CD14-positive monocyte (primary cell): ENCODE measurements at regions not wholly inside any gene's neighbourhood (a gene's known extent, or its start where the extent isn't known, plus 50 kb on each side); places are given as distances from the start of the nearest gene placed in this dataset.
A peak's percentile ranks its signal among the peaks of the same experiment; 100 is the strongest.

Experiments
- DNase-seq, 3 donors: peaks; one replicate each; pipeline ENCODE4 v3.0.0-alpha.2; 2011 to 2022
- H2AFZ ChIP-seq: 2 replicates; pipeline ENCODE4 v1.6.0; 2012; ENCODE audit warnings: mild to moderate bottlenecking, low read depth, low read length, inconsistent platforms; ENCODE audit not compliant: insufficient read depth, poor library complexity, severe bottlenecking
- H3K27ac ChIP-seq, 2 donors: 1 replicate in 1 of 2; 2 replicates in 1 of 2; pipeline ENCODE4 v1.5.1; 2012 to 2013; ENCODE audit warnings: low read length in 2 of 2, control low read depth in 1 of 2, inconsistent platforms in 1 of 2, low read depth in 1 of 2, mild to moderate bottlenecking in 1 of 2
- H3K27me3 ChIP-seq, 2 donors: one replicate each; pipeline versions ENCODE4 v1.6.0 to v1.6.1; 2011 to 2013; ENCODE audit warnings: low read length in 2 of 2; ENCODE audit not compliant: control insufficient read depth in 2 of 2, insufficient read depth in 2 of 2
- H3K36me3 ChIP-seq, 2 donors: replicated peaks in 1 of 2; 1 replicate in 1 of 2; 2 replicates in 1 of 2; pipeline versions ENCODE4 v1.5.1 to v1.6.1; 2012 to 2013; ENCODE audit warnings: low read length in 2 of 2, control low read depth in 1 of 2, inconsistent platforms in 1 of 2, mild to moderate bottlenecking in 1 of 2; ENCODE audit not compliant: insufficient read depth in 2 of 2, control insufficient read depth in 1 of 2
- H3K4me1 ChIP-seq, 2 donors: 1 replicate in 1 of 2; 2 replicates in 1 of 2; pipeline versions ENCODE4 v1.5.1 to v1.6.1; 2012 to 2013; ENCODE audit warnings: low read length in 2 of 2, control low read depth in 1 of 2, inconsistent platforms in 1 of 2, mild to moderate bottlenecking in 1 of 2, moderate library complexity in 1 of 2; ENCODE audit not compliant: insufficient read depth in 2 of 2, control insufficient read depth in 1 of 2
- H3K4me2 ChIP-seq: replicated peaks from 2 replicates; pipeline ENCODE3; 2012; ENCODE audit warnings: low read length, moderate library complexity, mild to moderate bottlenecking; ENCODE audit not compliant: poor library complexity, severe bottlenecking; ENCODE audit errors: extremely low read depth
- H3K4me3 ChIP-seq, 3 experiments: fragments of 200-600 bp in 1 of 3; sonication (generic) in 1 of 3; replicated peaks in 1 of 3; 1 replicate in 2 of 3; 2 replicates in 1 of 3; pipeline ENCODE4 v1.5.1; 2011 to 2013; ENCODE audit warnings: low read length in 3 of 3, mild to moderate bottlenecking in 3 of 3, control low read depth in 2 of 3, low read depth in 2 of 3, inconsistent platforms in 1 of 3, moderate library complexity in 1 of 3
- H3K79me2 ChIP-seq: 2 replicates; pipeline ENCODE4 v1.6.0; 2012; ENCODE audit warnings: mild to moderate bottlenecking, control low read depth, inconsistent platforms, low read length, moderate library complexity; ENCODE audit not compliant: insufficient read depth
- H3K9ac ChIP-seq: 2 replicates; pipeline ENCODE4 v1.6.0; 2017; ENCODE audit warnings: low read length, mild to moderate bottlenecking; ENCODE audit not compliant: insufficient read depth, poor library complexity, severe bottlenecking
- H3K9me3 ChIP-seq, 2 donors: replicated peaks in 1 of 2; 1 replicate in 1 of 2; 2 replicates in 1 of 2; pipeline versions ENCODE4 v1.5.1 to v1.6.1; 2012 to 2013; ENCODE audit warnings: low read length in 2 of 2, control low read depth in 1 of 2; ENCODE audit not compliant: control insufficient read depth in 1 of 2, insufficient read depth in 1 of 2
- H4K20me1 ChIP-seq: 2 replicates; pipeline ENCODE4 v1.6.0; 2012; ENCODE audit warnings: mild to moderate bottlenecking, low read length, control low read depth, moderate library complexity; ENCODE audit not compliant: insufficient read depth
- H3K27ac Mint-ChIP-seq, 7 donors: one replicate each; pipeline ENCODE4 v1.8.0; 2020; ENCODE audit warnings: mild to moderate bottlenecking in 7 of 7, mixed read lengths in 7 of 7, moderate library complexity in 6 of 7, inconsistent platforms in 2 of 7
- H3K27me3 Mint-ChIP-seq, 3 donors: one replicate each; pipeline ENCODE4 v1.8.0; 2021 to 2022; ENCODE audit warnings: low read depth in 3 of 3, mild to moderate bottlenecking in 3 of 3, mixed read lengths in 3 of 3, moderate library complexity in 3 of 3, inconsistent platforms in 1 of 3
- H3K36me3 Mint-ChIP-seq, 2 donors: one replicate each; pipeline ENCODE4 v1.8.0; 2020; ENCODE audit warnings: mixed read lengths in 2 of 2, inconsistent platforms in 1 of 2, mild to moderate bottlenecking in 1 of 2
- H3K4me1 Mint-ChIP-seq: one replicate; pipeline ENCODE4 v1.8.0; 2020; ENCODE audit warnings: mild to moderate bottlenecking, mixed read lengths
- H3K4me3 Mint-ChIP-seq, 2 donors: one replicate each; pipeline ENCODE4 v1.8.0; 2020; ENCODE audit warnings: mild to moderate bottlenecking in 2 of 2, mixed read lengths in 2 of 2, moderate library complexity in 1 of 2
- H3K9me3 Mint-ChIP-seq, 7 donors: one replicate each; pipeline ENCODE4 v1.8.0; 2020 to 2022; ENCODE audit warnings: mixed read lengths in 7 of 7, mild to moderate bottlenecking in 6 of 7, moderate library complexity in 6 of 7, inconsistent platforms in 2 of 7
- CTCF ChIP-seq: fragments of 200-600 bp; IDR thresholded peaks from one replicate; pipeline ENCODE4 v1.8.0; 2022; ENCODE audit warnings: antibody characterized with exemption, mild to moderate bottlenecking
- WGBS: methylation state at CpG from one replicate; pipeline ENCODE4 v1.1.5; 2013; ENCODE audit warnings: missing lambda C conversion rate; ENCODE audit not compliant: insufficient coverage; 5-methylcytosine and 5-hydroxymethylcytosine counted together
- intact Hi-C, 2 donors: fragments of 100-400 bp; cut with micrococcal nuclease; formaldehyde crosslinking; loops; one replicate each; pipeline versions ENCODE4 v1.15.0 to v1.15.1; 2023

- peak; percentile 92 for TF ChIP-seq CTCF
- Histone ChIP-seq H3K4me2 (no peak overlapping the region), H3K9me3 (no peaks in the 10 kb centered on the region), H3K36me3 (no peaks in the 10 kb centered on the region), H3K4me1 (no peaks in the 10 kb centered on the region), H3K79me2 (no peaks in the 10 kb centered on the region), H3K27ac (no peak overlapping the region), H3K9ac (no peak overlapping the region), H2AFZ (no peak overlapping the region), H3K4me3 (no peak overlapping the region), H4K20me1 (no peaks in the 10 kb centered on the region), H3K27me3 (no peaks in the 10 kb centered on the region)
- intact Hi-C loops: no loop called here
- no peak overlapping the region for H3K27ac Mint-ChIP-seq
- WGBS: 50% methylated on average over 2 of the region's 4 CpGs
- H3K27me3 Mint-ChIP-seq: peaks cover 4 to 6% (median 4%) of the 10 kb centered on the region in 3 donors
- peak; percentile 8 to 23 (median 15) for DNase-seq
- no peak overlapping the region for H3K4me3 Mint-ChIP-seq
- H3K9me3 Mint-ChIP-seq: peaks cover 0 to 2% (median 0%) of the 10 kb centered on the region in 7 donors
- no peaks in the 10 kb centered on the region for H3K36me3 Mint-ChIP-seq
- no peaks in the 10 kb centered on the region for H3K4me1 Mint-ChIP-seq
These were observed 103.6 kb downstream of the LYZL1 start for GRCh38 chr10:29392376-29393021.

GRCh38 chr10:29394321-29394932 lies 105.6 kb downstream of the LYZL1 start:
- no peaks in the 10 kb centered on the region for H3K79me2 ChIP-seq
- H3K4me1 Mint-ChIP-seq: no peaks in the 10 kb centered on the region
- no peaks in the 10 kb centered on the region for H3K36me3 ChIP-seq
- DNase-seq: no peak
- H3K9ac ChIP-seq: no peak overlapping the region
- peaks cover 0 to 4% (median 2%) of the 10 kb centered on the region in 3 donors for H3K27me3 Mint-ChIP-seq
- no peaks in the 10 kb centered on the region for H3K36me3 Mint-ChIP-seq
- WGBS: 92% methylated on average over 7 of the region's 8 CpGs
- no peak overlapping the region for H2AFZ ChIP-seq
- no peaks in the 10 kb centered on the region for H4K20me1 ChIP-seq
- no peak overlapping the region for H3K4me3 Mint-ChIP-seq
- H3K4me3 ChIP-seq: no peak overlapping the region
- TF ChIP-seq CTCF: no peak
- no peak overlapping the region for H3K4me2 ChIP-seq
- no peaks in the 10 kb centered on the region for H3K4me1 ChIP-seq
- no peak overlapping the region for H3K27ac Mint-ChIP-seq
- no peaks in the 10 kb centered on the region for H3K9me3 ChIP-seq
- intact Hi-C loops: no loop called here
- H3K27me3 ChIP-seq: no peaks in the 10 kb centered on the region
- H3K9me3 Mint-ChIP-seq: peaks cover 0 to 2% (median 0%) of the 10 kb centered on the region in 7 donors
- no peak overlapping the region for H3K27ac ChIP-seq
